ENCODE measurements at regions not wholly inside any gene's neighbourhood (a gene's known extent, or its start where the extent isn't known, plus 50 kb on each side); places are given as distances from the start of the nearest gene placed in this dataset.

GRCh38 chr11:8814209-8814922, 96.6 kb upstream of the AKIP1 start:
- TF ChIP-seq CTCF (IDR thresholded peaks at IDR 0.05): no peak
- TF ChIP-seq EP300 (IDR thresholded peaks at IDR 0.05): no peak
- no peak for TF ChIP-seq POLR2AphosphoS5 (IDR thresholded peaks at IDR 0.05)
- no peak for TF ChIP-seq POLR2A (IDR thresholded peaks at IDR 0.05)

All from sigmoid colon (tissue), 4 donors.